AG04449 (cell line): ENCODE measurements at regions not wholly inside any gene's neighbourhood (a gene's known extent, or its start where the extent isn't known, plus 50 kb on each side); places are given as distances from the start of the nearest gene placed in this dataset.

Source experiments
- CTCF ChIA-PET: fragments of 350-600 bp; formaldehyde crosslinking; extraction: SDS; loops from one replicate; lab custom pipeline; 2021; ENCODE audit warnings: antibody characterized with exemption; lab: Yijun Ruan, JAX
- POLR2A ChIA-PET: fragments of 400-600, 350-600 bp; formaldehyde crosslinking; extraction: SDS; loops from one replicate; lab custom pipeline; 2020; ENCODE audit warnings: antibody characterized with exemption, inconsistent platforms; lab: Yijun Ruan, JAX
- DNase-seq: peaks from one replicate; pipeline ENCODE4 v3.0.0-alpha.2; 2010; ENCODE audit warnings: low read depth, low spot score
- H3K4me3 ChIP-seq: 2 replicates; pipeline ENCODE4 v1.5.1; 2011; ENCODE audit warnings: low read depth, mild to moderate bottlenecking, control low read depth, low read length
- TF ChIP-seq, protein P1 (sequence below): IDR thresholded peaks from one replicate; pipeline ENCODE4 v1.5.1; 2011; ENCODE audit warnings: mild to moderate bottlenecking, moderate library complexity, low read length, control low read depth, inconsistent platforms; ENCODE audit not compliant: insufficient read depth; ENCODE audit errors: missing control alignments

GRCh38 chr1:190957565-190957964 lies 479.9 kb upstream of the BRINP3 start:
- CTCF ChIA-PET = no interaction called here
- POLR2A ChIA-PET = no interaction called here
- no peak for DNase-seq
- TF ChIP-seq, protein P1, sequence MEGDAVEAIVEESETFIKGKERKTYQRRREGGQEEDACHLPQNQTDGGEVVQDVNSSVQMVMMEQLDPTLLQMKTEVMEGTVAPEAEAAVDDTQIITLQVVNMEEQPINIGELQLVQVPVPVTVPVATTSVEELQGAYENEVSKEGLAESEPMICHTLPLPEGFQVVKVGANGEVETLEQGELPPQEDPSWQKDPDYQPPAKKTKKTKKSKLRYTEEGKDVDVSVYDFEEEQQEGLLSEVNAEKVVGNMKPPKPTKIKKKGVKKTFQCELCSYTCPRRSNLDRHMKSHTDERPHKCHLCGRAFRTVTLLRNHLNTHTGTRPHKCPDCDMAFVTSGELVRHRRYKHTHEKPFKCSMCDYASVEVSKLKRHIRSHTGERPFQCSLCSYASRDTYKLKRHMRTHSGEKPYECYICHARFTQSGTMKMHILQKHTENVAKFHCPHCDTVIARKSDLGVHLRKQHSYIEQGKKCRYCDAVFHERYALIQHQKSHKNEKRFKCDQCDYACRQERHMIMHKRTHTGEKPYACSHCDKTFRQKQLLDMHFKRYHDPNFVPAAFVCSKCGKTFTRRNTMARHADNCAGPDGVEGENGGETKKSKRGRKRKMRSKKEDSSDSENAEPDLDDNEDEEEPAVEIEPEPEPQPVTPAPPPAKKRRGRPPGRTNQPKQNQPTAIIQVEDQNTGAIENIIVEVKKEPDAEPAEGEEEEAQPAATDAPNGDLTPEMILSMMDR = no peak
- no peak overlapping the region for H3K4me3 ChIP-seq

- ChIA-PET CTCF (no interaction called here), POLR2A (no interaction called here)
These were observed 485.7 kb upstream of the BRINP3 start for GRCh38 chr1:190963321-190963720.

GRCh38 chr1:190975827-190976226 lies 498.2 kb upstream of the BRINP3 start:
- TF ChIP-seq, protein P1 = no peak
- POLR2A ChIA-PET = no interaction called here
- CTCF ChIA-PET = no interaction called here
- no peak for DNase-seq
- no peak overlapping the region for H3K4me3 ChIP-seq

More at GRCh38 chr1:190963321-190963720, 485.7 kb upstream of the BRINP3 start:
- TF ChIP-seq, protein P1 = no peak
- no peak for DNase-seq
- no peak overlapping the region for H3K4me3 ChIP-seq

DNA sequence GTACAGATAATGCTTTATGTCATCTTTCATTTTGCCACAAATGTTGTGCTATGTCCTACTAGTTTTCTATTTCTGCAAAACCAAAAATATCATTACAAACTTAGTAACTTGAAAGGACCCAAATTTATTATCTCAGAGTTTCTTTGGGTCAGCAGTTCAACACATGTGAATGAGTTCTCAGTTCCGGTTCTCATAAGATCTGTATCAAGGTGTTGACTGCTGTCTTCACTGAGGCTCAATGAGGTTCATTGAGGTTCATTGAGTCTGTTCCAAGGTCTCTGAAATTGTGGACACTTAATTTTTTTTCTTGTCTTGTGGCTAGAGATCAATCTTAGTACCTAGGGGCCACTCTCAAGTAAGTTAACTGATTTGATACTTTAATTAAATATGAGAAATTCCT lies 525.1 kb upstream of the BRINP3 start:
- TF ChIP-seq, protein P1 = no peak
- ChIA-PET CTCF (no interaction called here), POLR2A (no interaction called here)
- DNase-seq = no peak
- H3K4me3 ChIP-seq = no peak overlapping the region

DNA sequence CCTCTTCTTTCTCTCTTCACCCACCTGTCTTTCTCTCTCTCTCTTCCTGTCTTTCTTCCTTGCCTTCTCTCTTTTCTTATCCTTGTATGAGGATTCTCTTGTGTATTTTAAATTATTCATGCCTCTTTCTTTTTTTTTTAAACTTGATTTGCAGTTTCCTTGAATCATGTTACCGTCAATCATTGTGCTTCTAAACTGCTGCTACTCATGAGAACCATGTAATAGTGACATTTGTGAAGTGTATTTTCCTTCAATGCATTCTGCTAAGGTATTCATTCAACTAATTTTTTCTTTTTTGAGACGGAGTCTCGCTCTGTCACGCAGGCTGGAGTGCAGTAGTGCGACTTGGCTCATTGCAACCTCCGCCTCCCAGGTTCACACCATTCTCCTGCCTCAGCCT lies 539.1 kb upstream of the BRINP3 start:
- ChIA-PET POLR2A (no interaction called here), CTCF (no interaction called here)
- TF ChIP-seq, protein P1 = no peak

GRCh38 chr1:191022856-191023255 lies 545.2 kb upstream of the BRINP3 start:
- no peak for DNase-seq
- no peak overlapping the region for H3K4me3 ChIP-seq
- CTCF ChIA-PET = no interaction called here
- POLR2A ChIA-PET = no interaction called here
- TF ChIP-seq, protein P1 = no peak

More for the DNA sequence above, 539.1 kb upstream of the BRINP3 start:
- no peak overlapping the region for H3K4me3 ChIP-seq
- DNase-seq = no peak
